HG03103 (cell line): ENCODE measurements at regions not wholly inside any gene's neighbourhood (a gene's known extent, or its start where the extent isn't known, plus 50 kb on each side); places are given as distances from the start of the nearest gene placed in this dataset.

Experiments used
- ATAC-seq: cut with Tn5 transposase; IDR thresholded peaks from one replicate; pipeline ENCODE4 v1.9.1; 2021; ENCODE audit warnings: low read depth; ENCODE audit not compliant: unreplicated experiment

DNA sequence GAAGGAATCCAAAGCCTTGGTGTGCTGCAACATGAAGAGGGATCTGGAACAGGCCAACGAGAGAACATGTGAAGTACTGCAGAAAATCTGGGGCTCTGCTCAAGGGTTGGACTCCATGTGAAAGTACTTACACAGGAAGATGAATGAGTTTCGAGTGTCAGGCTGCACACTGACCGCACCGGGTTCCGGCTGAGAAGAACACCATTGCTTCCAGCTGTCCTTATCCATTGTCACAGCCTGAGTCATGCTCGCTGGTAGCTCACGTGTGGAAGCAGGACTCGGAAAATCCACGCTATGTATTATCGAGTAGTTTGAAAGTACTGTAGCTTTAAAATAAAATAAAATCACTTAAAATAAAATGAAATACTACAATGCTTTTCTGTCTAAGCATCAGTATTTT, 50.4 kb upstream of the TBL1X start:
- ATAC-seq, result no peak
